Right ventricle myocardium inferior (tissue), 1 donor: ENCODE measurements at regions not wholly inside any gene's neighbourhood (a gene's known extent, or its start where the extent isn't known, plus 50 kb on each side); places are given as distances from the start of the nearest gene placed in this dataset.
"Not testable (repeated sequence)": the region's sequence is repeated elsewhere in the genome, so short reads cannot be mapped to it uniquely, and the experiment has no call there.

Source experiments
- ATAC-seq: fragments of 200-7000 bp; cut with Tn5 transposase; one replicate; pipeline ENCODE4 v1.9.1; 2020; ENCODE audit warnings: mild to moderate bottlenecking, moderate library complexity
- DNase-seq: peaks from one replicate; pipeline ENCODE4 v3.0.0; 2021; ENCODE audit errors: missing footprints
- intact Hi-C: fragments of 100-400 bp; cut with DNase I; formaldehyde crosslinking; loops from one replicate; pipeline ENCODE4 v1.11.0; 2022
- donor health status: DM: no; HTN: yes; CAD: no; lungs with severe emphysema.

GRCh38 chr2:111427346-111427745 is 306.6 kb downstream of the BCL2L11 start:
- ATAC-seq, DNase-seq, intact Hi-C loops: not testable (repeated sequence)

GRCh38 chr2:111428915-111429314 is 308.2 kb downstream of the BCL2L11 start:
- ATAC-seq, DNase-seq, intact Hi-C loops: not testable (repeated sequence)

GRCh38 chr2:111429353-111429752 is 308.6 kb downstream of the BCL2L11 start:
- intact Hi-C loops, ATAC-seq: not testable (repeated sequence)
- peak; percentile 7 for DNase-seq

GRCh38 chr2:111430817-111431661 is 310.3 kb downstream of the BCL2L11 start:
- ATAC-seq = peak; percentile 35
- peak; percentile 2 for DNase-seq
- intact Hi-C loops = not testable (repeated sequence)

- DNase-seq, ATAC-seq, intact Hi-C loops: not testable (repeated sequence)
Measured at GRCh38 chr2:111432423-111432822, 311.7 kb downstream of the BCL2L11 start.

- intact Hi-C loops, ATAC-seq, DNase-seq: not testable (repeated sequence)
Measured at GRCh38 chr2:111432916-111433499, 312.3 kb downstream of the BCL2L11 start.

- intact Hi-C loops, ATAC-seq: not testable (repeated sequence)
Measured at GRCh38 chr2:111433892-111434607, 313.3 kb downstream of the BCL2L11 start.

GRCh38 chr2:111434608-111434939 is 313.9 kb downstream of the BCL2L11 start:
- not testable (repeated sequence) for DNase-seq

More at GRCh38 chr2:111433892-111434607, 313.3 kb downstream of the BCL2L11 start:
- peak; percentile 2 for DNase-seq

GRCh38 chr2:111435553-111436310 is 315.0 kb downstream of the BCL2L11 start:
- DNase-seq, intact Hi-C loops, ATAC-seq: not testable (repeated sequence)

More at GRCh38 chr2:111434608-111434939, 313.9 kb downstream of the BCL2L11 start:
- ATAC-seq, intact Hi-C loops: not testable (repeated sequence)

GRCh38 chr2:111436411-111436810 is 315.7 kb downstream of the BCL2L11 start:
- ATAC-seq, DNase-seq, intact Hi-C loops: not testable (repeated sequence)

- intact Hi-C loops, DNase-seq: not testable (repeated sequence)
Measured at GRCh38 chr2:111437288-111437990, 316.7 kb downstream of the BCL2L11 start.

GRCh38 chr2:111438161-111438560 is 317.4 kb downstream of the BCL2L11 start:
- DNase-seq, intact Hi-C loops, ATAC-seq: not testable (repeated sequence)

More at GRCh38 chr2:111437288-111437990, 316.7 kb downstream of the BCL2L11 start:
- ATAC-seq = not testable (repeated sequence)

GRCh38 chr2:111439237-111439636 is 318.5 kb downstream of the BCL2L11 start:
- ATAC-seq, intact Hi-C loops, DNase-seq: not testable (repeated sequence)

- ATAC-seq, DNase-seq, intact Hi-C loops: not testable (repeated sequence)
Measured at GRCh38 chr2:111441614-111442013, 320.9 kb downstream of the BCL2L11 start.

- ATAC-seq = peak; percentile 73
- DNase-seq, intact Hi-C loops: not testable (repeated sequence)
Measured at GRCh38 chr2:111442767-111443454, 322.2 kb downstream of the BCL2L11 start.

GRCh38 chr2:111444516-111444915 is 323.8 kb downstream of the BCL2L11 start:
- intact Hi-C loops, DNase-seq: not testable (repeated sequence)
- ATAC-seq = peak; percentile 66
